Peyer's patch (tissue), 4 donors: ENCODE measurements at regions not wholly inside any gene's neighbourhood (a gene's known extent, or its start where the extent isn't known, plus 50 kb on each side); places are given as distances from the start of the nearest gene placed in this dataset.

Experiments
- POLR2A ChIP-seq, 2 donors: fragments of 450-650 bp; IDR thresholded peaks; one replicate each; pipeline ENCODE4 v1.5.1; 2017; ENCODE audit warnings: antibody characterized with exemption in 2 of 2, mild to moderate bottlenecking in 2 of 2, moderate library complexity in 2 of 2
- TF ChIP-seq, protein P1 (sequence below), 6 experiments: fragments of 450-650 bp in 4 of 6; fragments of 200-600 bp in 2 of 6; sonication (generic) in 1 of 6; IDR thresholded peaks; one replicate each; pipeline ENCODE4 v1.5.1; 2017 to 2019; ENCODE audit warnings: antibody characterized with exemption in 6 of 6, mild to moderate bottlenecking in 3 of 6, moderate library complexity in 1 of 6

GRCh38 chr15:88322461-88322860 lies 65.9 kb upstream of the NTRK3 start:
- TF ChIP-seq, protein P1, sequence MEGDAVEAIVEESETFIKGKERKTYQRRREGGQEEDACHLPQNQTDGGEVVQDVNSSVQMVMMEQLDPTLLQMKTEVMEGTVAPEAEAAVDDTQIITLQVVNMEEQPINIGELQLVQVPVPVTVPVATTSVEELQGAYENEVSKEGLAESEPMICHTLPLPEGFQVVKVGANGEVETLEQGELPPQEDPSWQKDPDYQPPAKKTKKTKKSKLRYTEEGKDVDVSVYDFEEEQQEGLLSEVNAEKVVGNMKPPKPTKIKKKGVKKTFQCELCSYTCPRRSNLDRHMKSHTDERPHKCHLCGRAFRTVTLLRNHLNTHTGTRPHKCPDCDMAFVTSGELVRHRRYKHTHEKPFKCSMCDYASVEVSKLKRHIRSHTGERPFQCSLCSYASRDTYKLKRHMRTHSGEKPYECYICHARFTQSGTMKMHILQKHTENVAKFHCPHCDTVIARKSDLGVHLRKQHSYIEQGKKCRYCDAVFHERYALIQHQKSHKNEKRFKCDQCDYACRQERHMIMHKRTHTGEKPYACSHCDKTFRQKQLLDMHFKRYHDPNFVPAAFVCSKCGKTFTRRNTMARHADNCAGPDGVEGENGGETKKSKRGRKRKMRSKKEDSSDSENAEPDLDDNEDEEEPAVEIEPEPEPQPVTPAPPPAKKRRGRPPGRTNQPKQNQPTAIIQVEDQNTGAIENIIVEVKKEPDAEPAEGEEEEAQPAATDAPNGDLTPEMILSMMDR (IDR thresholded peaks at IDR 0.05) = no peak
- no peak for TF ChIP-seq POLR2A (IDR thresholded peaks at IDR 0.05)
